Activated CD4-positive, CD25-positive, alpha-beta regulatory T cell treated with anti-CD3 and anti-CD28 coated beads, Interleukin-2, amount 50 U/mL, for 24 hours (primary cell): ENCODE measurements at regions not wholly inside any gene's neighbourhood (a gene's known extent, or its start where the extent isn't known, plus 50 kb on each side); places are given as distances from the start of the nearest gene placed in this dataset.

ENCODE experiments used
- ATAC-seq, 2 donors: fragments of 150-1000 bp; cut with Tn5 transposase; one replicate each; pipeline ENCODE4 v1.10.0; 2021; ENCODE audit warnings: mild to moderate bottlenecking in 1 of 2, moderate library complexity in 1 of 2

DNA sequence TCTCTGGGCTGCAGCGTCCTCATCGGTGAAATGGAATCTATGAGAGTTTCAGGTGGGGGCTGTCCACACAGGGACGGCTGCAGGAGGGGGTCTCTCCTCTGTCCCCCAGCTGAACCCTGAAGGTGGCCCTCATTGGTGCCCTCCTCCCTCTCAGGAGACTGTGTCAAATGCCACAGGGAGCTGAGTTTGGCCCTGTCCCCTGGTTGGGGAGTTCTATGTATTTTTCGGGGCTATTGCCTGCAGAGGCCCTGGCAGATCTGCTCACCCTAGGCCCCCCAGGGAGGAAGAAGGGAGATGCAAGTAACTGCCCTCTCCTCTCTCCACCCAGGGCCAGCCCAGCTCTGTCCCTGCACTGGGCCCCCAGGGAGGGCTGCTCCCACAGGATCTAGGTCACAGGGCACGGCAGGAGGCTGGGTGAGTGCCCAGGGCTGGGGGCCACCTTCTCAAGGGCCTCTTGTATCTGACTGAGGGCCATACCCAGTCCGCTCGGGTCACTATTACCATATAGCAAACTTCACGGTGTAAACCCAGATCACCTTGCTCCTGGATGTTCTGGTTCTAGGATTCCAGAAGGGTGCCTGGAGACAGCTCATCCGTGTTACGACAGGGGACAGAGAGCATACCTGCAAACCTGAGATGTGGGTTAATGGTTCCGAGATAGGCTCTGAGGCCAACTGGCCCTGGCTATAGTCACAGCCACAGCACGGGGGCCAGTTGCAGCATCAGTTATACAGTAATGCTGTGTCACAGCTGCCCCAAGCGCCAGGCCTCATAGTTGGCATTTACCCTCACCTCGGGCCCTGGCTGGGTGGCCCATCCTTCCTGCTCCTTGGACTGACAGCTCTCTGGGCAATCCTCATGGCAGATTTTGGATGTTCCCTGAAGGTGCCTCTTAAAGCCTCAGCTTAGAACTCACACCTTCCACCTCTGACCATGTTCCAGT is 102.4 kb upstream of the PRR23E start:
- ATAC-seq = no peak

DNA sequence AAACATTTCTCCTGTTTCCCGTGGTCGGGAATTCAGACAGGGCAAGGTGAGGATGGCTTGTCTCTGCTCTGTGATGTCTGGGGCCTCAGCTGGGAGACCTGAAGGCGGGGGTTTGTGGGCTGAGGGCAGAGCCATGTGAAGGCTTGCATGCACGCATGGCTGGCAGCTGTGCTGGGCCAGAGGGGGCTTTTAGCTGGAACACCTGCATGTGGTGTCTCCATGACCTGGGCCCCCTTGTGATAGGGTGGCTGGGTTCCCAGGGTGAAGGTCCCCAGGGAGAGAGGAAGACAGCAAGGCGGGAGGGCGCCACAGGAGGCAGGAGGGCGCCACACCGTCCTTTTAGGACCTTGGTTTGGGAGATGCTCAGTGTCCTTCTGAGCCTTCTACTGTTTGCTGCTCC is 101.6 kb upstream of the PRR23E start:
- no peak for ATAC-seq

- no peak for ATAC-seq
Measured at GRCh38 chr3:127092368-127092767, 100.6 kb upstream of the PRR23E start.

GRCh38 chr3:127092776-127093175 is 100.2 kb upstream of the PRR23E start:
- ATAC-seq = no peak

DNA sequence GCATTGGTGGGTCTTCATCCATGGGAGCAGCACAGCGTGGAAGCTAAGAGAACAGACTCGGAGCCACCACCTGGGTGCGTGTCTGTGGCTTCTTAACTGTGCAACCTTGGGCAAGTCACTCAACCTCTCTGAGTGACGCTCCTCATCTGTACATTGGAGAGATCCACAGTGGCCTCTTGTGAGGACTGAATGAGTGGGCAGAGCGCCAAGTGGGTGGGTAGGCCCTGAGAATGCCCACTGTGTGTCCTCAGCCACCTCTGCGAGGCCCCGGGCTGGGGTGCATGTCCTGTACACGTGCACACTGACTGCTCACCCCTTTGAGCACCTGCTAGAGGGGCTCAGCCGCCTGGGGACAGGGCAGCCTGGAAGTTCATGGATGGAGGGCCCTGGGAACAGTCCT is 99.6 kb upstream of the PRR23E start:
- ATAC-seq = no peak

DNA sequence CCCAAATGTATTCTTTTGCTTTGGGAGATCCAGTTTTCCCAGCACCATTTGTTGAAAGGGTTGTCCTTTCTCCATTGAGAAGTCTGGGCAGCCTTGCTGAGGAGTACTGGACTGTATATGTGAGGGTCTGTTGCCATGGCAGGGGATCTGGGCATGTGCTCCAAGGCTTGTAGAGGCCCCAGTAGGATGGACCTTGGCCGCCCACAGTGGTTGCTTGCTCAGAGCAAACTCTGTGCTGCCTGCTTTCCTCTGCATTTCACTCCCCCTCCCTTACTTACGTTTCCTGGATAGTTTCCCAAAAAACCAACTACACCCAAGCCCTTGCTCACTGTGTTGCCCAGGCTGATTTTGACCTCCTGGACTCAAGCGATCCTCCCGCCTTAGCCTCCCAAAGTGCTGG is 97.2 kb upstream of the PRR23E start:
- ATAC-seq = no peak

DNA sequence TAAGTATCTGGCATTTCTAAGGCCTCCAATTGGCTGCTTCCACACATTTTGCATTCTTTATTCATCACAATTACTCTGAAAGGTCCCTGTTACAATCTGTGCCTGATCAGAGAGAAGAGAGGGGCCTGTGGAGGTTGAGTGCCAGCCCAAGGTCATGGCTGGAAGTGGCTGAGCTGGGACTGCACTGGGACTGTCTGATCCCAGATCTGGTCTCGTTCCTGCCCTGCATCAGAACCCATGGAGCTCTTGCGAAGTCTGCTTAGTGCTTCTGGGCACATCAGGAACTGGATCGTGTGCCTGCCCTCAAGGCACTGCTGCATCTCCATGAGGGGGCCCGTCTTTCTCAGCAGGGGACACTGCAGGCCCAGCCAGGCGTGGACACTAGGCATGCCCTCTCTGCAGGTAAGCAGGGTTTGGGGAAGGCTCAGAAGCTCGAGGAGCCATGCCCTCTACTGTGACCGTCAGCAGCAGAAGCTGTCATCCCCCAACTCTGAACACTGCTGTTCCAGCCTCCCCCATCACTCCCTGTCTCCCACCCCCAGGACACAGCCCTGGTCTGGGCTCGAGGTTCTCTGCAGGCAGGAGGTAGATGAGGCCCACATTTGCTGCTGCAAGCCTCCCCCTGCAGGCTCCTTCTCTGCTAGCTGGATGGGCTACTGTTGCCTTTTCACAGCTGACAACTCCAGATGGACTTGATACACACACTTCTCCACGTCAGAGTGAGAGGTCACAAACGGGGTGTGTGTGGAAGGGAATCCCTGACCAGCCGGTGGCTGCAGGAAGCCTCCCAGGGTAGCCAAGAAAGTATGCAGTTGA is 96.5 kb upstream of the PRR23E start:
- ATAC-seq = no peak

GRCh38 chr3:127097072-127097405 is 95.9 kb upstream of the PRR23E start:
- no peak for ATAC-seq

- no peak for ATAC-seq
Measured at GRCh38 chr3:127097481-127097880, 95.5 kb upstream of the PRR23E start.

DNA sequence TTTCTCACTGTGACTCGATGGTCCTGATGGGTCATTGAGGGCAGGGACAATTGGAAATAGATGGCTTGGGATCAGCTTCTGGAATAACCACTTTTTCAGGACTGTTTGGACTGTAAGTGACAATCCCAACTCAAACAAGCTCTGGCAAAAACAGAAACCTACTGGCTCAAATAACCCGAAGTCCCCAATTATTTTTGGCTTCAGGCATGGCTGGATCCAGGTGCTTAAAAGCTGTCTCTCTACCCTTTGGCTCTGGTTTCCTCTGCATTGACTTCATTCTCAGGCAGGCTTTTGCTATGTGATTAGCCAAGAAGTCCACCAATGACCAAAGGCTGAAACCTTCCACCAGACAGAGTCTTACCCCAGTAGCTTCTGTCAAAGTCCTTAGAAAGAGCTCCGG is 92.9 kb upstream of the PRR23E start:
- ATAC-seq = no peak

DNA sequence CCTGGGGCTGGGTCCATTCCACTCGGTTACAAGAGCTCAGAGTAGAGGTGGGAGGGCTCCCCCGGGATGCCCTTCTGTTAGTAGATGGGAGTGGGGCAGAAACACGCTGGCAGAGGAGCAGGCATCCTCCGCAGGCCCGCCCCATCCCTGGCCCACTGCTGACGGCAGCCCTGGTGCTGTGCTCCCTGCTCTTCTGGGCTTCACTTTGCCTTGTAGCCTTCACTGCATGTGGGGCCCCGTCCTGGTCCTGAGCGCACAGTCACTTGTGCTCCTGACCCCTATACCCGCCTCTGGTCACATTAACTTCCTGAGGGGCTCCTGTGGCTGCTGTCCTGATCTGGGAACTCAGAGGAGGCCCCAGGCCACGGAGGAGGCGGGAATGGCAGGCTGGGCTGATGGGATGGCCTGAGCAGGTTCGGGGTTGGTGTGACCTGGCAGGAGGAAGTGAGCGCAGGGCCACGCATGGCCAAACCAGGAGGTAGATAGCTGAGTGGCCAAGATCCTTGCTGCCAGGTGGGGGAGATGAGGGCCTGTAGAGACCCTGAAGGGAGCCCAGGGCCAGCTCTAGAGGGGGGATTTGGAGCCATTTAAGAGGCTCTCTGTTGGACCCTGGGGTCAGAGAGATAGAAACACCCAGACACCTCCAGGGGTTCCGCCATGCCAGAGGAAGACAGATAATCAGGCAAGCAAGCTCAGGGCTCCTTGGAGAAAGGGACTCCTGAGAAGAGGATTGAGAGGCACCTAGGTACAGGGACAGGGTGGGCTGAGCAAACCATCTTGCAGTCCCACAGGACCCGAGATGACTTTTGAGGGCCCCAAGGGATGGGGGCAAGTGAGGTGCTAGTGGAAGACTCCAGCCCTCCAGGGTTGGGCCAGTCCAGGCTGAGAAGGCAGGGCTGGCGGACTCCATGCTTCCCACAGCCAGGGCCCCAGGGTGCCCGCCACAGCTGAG is 92.2 kb upstream of the PRR23E start:
- ATAC-seq = no peak

DNA sequence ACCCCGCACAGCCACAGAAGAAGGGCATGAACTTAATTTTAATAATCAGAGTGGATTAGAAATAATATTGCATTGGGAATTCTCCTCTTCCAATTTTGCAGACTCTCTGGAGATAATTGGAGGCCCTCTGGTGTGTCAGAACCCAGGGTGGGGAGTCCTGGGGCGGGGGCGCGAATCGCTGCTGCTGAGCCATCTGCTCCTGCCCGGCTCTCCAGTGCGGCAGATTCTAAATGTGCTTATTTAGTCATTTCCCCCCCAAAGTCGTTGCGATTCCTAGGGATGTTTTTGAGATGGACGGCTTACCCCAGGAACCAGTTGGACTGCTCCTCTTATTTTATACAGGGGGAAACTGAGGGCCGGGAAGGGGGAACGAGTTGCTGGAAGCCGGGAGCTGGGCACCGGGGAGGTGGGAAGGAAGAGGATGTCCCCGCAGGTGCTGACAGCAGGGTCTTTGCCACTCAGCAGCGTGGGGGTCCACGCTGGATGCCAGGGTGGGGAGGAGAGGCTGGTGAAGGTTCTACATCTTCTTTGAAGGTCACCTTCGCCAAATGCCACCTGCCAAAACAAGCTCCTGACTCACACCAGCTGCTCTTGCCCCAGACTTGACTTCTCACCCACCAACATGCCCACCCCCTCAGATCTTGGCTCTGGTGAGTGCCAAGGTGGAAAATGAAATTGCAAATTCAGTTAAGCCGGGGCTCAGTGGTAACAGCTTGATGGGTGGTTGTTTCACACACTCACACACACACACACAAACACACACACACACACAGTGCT is 91.3 kb upstream of the PRR23E start:
- no peak for ATAC-seq

GRCh38 chr3:127102188-127102520 is 90.8 kb upstream of the PRR23E start:
- ATAC-seq = no peak

DNA sequence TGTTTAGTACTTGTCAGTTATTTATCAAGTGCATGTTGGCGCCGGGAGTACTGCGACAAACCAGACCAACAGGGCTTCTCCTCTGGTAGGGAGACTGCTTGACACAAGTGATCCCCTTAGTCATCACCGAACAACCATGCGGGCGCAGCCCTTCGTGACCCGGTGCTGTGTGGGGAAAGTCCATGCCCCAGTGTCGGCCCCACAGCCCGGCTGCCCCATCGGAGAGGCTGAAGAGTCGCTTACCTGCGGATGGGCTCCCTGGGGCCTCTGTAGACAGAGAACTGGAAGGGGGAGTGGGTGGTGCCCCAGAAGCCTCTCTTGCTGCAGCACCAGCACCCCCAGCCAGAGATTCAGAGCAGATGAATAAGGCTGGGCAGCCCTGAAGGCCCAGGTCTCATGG is 90.3 kb upstream of the PRR23E start:
- no peak for ATAC-seq

DNA sequence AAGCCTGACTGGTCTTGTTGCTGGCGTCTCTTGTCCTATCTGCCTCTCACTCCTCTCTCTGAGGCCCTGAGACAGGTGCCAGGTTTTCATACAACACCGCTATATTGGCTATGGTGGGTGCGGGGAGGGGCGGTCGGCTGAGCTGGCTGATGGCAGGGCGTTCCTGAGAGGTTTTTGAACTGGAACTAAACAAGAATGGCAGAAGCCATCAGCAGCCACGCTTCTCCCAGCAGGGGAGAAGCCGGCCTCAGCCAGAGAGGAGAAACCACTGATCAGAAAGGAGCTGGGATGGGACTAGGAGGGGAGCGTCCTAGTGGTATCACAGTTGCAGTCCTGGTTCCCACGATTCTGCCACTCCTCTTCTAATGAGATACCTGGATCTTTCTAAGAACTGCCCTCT is 89.9 kb upstream of the PRR23E start:
- no peak for ATAC-seq

DNA sequence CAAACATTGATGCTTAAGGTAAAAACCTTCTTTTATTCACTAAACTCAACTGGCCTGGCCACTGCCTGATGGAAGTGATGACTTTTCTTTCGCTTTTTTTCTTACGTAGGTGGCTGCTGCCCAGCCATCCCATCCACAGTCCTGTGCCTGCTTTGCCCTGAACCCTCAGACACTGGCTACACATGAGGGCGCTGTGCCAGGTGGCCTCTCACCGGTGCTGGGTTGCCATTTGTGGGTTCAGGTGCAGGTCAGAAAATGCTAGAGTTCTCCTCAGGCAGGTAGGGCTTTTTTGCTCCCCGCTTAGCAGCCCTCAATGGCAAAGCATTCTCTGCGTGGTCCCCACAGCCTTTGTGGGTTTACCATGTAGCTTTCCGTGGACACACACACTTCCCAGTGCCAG is 88.3 kb upstream of the PRR23E start:
- no peak for ATAC-seq

- ATAC-seq = no peak
Measured at GRCh38 chr3:127105587-127105986, 87.3 kb upstream of the PRR23E start.

DNA sequence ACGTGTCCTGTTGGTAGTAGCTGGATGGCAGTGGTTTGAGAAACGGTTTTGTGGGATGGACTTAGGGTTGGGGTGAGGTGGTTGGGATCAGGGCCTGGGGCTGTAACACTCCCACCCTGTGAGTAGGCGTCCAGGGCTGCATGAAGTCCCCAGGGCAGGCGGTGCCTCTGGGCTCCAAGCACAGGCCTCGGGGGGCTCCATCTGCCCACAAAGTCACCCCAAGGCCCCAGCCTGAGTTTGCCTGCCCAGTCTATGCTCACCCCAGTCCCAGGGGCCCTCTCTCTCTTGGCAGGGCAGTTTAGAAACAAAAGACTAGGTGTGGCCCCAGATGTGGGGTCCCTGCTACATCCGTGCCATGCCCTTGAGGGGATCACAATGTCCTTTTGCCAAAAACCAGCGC is 86.9 kb upstream of the PRR23E start:
- ATAC-seq = no peak

DNA sequence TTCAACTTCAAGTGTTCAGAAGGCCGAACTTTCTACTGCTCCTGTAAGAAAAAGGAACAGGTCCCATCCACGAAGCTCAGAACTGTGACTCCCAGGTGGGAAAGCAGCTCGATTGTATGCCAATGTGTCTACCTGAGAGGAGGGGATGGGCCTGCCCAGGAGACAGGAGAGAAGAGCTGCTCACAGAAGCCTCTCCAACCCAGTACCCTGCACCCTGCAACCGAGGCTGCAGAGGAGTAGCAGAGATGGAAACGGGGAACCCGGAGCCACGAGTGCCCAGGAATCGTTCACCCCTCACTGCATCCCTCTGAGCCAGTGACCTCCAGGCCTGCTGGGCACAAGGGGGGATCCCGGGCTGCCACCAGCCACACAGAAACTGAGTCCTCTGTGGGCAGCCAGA is 86.5 kb upstream of the PRR23E start:
- ATAC-seq = no peak

DNA sequence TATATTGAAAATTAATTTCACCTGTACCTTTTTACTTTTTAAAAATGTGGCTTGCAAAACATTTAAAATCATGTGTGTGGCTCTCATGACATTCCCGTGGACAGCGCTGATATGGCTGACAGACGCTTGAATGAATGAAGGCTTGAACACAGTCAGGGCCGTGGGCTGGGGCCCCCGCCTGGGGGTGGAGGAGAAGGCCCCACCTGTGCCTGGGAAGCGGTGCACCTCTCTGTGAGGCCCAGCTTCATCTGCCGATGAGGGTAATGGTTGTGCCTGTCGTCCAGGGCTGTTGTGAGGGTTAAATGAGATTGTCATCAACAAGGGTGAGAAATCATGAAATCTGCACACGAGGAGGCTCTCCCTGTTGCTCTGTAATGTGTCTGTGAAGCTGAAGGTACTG is 85.9 kb upstream of the PRR23E start:
- no peak for ATAC-seq

GRCh38 chr3:127107491-127108375 is 85.2 kb upstream of the PRR23E start:
- no peak for ATAC-seq
